Fibroblast of the aortic adventitia (primary cell): ENCODE measurements at regions not wholly inside any gene's neighbourhood (a gene's known extent, or its start where the extent isn't known, plus 50 kb on each side); places are given as distances from the start of the nearest gene placed in this dataset.

Source experiments
- DNase-seq: peaks from one replicate; pipeline ENCODE4 v3.0.0-alpha.2; 2010; ENCODE audit warnings: low read depth
- H3K4me3 ChIP-seq: 2 replicates; pipeline ENCODE4 v1.5.1; 2011; ENCODE audit warnings: low read depth, mild to moderate bottlenecking, control low read depth, low read length, moderate library complexity
- CTCF ChIP-seq: IDR thresholded peaks from 2 replicates; pipeline ENCODE4 v1.5.1; 2011; ENCODE audit warnings: mild to moderate bottlenecking, low read length, control low read depth, inconsistent platforms; ENCODE audit not compliant: insufficient read depth

DNA sequence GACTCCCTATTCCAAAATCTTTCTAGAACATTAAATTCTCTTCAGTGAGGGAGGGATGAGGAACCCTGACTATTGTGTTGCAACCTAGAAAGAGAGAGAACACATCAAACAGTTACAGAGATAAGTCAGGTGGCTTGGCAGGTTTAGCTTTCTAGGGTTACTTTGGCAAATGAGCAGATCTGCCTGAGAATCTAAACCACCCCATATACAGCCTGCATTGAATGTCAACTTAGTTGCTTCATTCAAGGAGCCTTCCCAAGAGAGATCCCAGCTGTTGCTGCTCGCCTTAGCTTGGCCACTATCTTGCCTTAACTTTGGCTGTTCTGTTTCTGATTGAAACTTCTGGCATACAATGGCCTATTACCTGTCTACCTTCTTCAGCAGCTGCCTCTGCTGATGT, 74.7 kb upstream of the TCF21 start:
- no peak overlapping the region for H3K4me3 ChIP-seq
- DNase-seq: peak; percentile 75
- TF ChIP-seq CTCF: no peak

GRCh38 chr6:133814797-133815196, 74.1 kb upstream of the TCF21 start:
- TF ChIP-seq CTCF: no peak
- no peak overlapping the region for H3K4me3 ChIP-seq
- DNase-seq: peak; percentile 79

GRCh38 chr6:133815313-133815712, 73.6 kb upstream of the TCF21 start:
- no peak overlapping the region for H3K4me3 ChIP-seq
- TF ChIP-seq CTCF: no peak
- no peak for DNase-seq

DNA sequence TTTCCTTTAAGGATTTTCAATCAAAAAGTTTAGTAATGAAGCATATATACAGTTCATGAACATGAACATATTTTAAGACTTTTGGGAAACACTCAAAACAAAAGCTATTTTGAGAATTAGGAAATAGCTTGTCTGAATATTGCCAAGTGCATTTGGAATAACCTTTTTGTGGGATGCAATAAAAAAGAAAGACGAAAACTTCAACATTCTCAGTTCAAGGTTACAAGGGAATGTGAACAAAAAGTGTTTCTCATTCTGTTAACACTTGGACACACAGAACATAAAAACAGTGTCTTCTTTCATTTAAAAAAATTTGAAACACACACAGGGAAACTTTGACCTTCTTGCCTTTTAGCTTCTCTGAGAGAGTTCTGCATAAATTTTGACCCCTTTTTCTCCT, 72.7 kb upstream of the TCF21 start:
- H3K4me3 ChIP-seq: no peak overlapping the region
- DNase-seq: no peak
- no peak for TF ChIP-seq CTCF

DNA sequence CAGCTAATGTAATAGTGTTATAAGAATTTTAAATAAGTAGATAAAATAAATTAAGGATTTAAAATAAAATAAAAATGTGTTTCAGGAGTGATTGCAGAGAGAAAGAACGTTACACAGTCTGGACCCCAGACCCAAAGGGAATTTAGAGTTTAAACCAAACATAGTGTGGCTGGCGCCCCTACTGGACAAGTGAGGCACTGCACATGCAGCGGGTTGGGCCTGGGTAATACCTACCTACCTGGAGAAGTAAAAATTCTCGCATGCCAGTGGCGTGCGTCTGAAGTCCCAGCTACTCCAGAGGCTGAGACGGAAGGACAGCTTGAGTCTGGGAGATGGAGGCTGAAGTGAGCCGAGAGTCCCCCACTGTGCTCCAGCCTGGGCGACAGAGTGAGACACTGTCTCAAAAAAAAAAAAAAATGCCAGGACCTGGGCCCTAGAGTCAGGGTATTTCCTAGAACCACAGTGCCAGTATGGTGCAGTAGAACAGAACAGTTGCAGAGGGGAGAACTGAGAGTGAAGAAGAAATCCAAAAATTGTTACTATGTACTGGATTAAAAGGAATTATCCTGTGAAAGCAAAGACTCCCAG, 71.4 kb upstream of the TCF21 start:
- DNase-seq: no peak
- H3K4me3 ChIP-seq: no peak overlapping the region
- peak; percentile 62 for TF ChIP-seq CTCF

DNA sequence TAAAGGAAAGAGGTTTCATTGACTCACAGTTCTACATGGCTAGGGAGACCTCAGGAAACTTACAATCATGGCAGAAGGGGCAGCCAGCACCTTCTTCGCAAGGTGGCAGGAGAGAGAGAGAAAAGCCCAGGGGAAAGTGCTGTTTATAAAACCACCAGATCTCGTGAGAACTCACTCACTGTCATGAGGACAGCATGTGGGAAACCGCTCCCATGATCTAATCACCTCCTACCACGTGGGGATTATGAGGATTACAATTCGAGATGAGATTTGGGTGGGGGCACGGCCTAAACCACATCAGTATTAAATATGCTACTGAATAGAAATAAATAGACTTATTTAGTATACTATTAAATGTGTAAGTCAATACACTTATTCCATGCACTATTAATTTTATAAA, 70.6 kb upstream of the TCF21 start:
- DNase-seq: no peak
- no peak for TF ChIP-seq CTCF

DNA sequence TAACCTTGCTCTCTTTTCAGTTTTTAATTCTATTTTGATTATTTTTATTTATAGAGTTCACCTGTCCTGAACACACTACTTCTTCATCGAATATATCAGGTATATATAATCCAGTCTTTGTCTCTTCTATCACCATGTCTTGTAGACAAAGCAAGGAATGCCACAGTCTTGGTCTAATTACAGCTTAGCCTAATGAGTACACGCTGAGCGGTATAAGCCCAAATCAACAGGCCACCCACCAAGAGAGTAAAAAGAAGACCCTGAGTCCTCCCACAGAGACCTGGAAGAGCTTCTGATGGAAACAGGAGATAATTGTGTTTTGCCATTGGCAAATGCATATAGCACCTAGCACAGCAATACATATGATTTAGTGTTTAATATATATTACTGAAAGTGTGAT, 68.7 kb upstream of the TCF21 start:
- DNase-seq: no peak
- no peak for TF ChIP-seq CTCF

More for the DNA sequence above, 70.6 kb upstream of the TCF21 start:
- no peak overlapping the region for H3K4me3 ChIP-seq

More for the DNA sequence above, 68.7 kb upstream of the TCF21 start:
- no peak overlapping the region for H3K4me3 ChIP-seq
